ENCODE measurements at regions not wholly inside any gene's neighbourhood (a gene's known extent, or its start where the extent isn't known, plus 50 kb on each side); places are given as distances from the start of the nearest gene placed in this dataset.
"Not testable (repeated sequence)": the region's sequence is repeated elsewhere in the genome, so short reads cannot be mapped to it uniquely, and the experiment has no call there.

- DNase-seq (ENCODE audit: low read depth in 3 of 3, low spot score in 2 of 3): no peak
These were observed 131.3 kb upstream of the PPP1R26 start for GRCh38 chr9:135348076-135348787.

GRCh38 chr9:135348788-135349150, 130.8 kb upstream of the PPP1R26 start:
- DNase-seq (ENCODE audit: low read depth in 3 of 3, low spot score in 2 of 3): no peak

GRCh38 chr9:135349212-135350002, 130.2 kb upstream of the PPP1R26 start:
- DNase-seq (ENCODE audit: low read depth in 3 of 3, low spot score in 2 of 3): no peak

- no peak for DNase-seq (ENCODE audit: low read depth in 3 of 3, low spot score in 2 of 3)
These were observed 129.6 kb upstream of the PPP1R26 start for GRCh38 chr9:135350003-135350315.

- DNase-seq (ENCODE audit: low read depth in 3 of 3, low spot score in 2 of 3): no peak
These were observed 125.6 kb upstream of the PPP1R26 start for GRCh38 chr9:135353935-135354334.

GRCh38 chr9:135355521-135356011, 124.0 kb upstream of the PPP1R26 start:
- DNase-seq (ENCODE audit: low read depth in 3 of 3, low spot score in 2 of 3): no peak

GRCh38 chr9:135356021-135356420, 123.6 kb upstream of the PPP1R26 start:
- no peak for DNase-seq (ENCODE audit: low read depth in 3 of 3, low spot score in 2 of 3)

GRCh38 chr9:135356796-135357195, 122.8 kb upstream of the PPP1R26 start:
- no peak for DNase-seq (ENCODE audit: low read depth in 3 of 3, low spot score in 2 of 3)

GRCh38 chr9:135357863-135358551, 121.6 kb upstream of the PPP1R26 start:
- no peak for DNase-seq (ENCODE audit: low read depth in 3 of 3, low spot score in 2 of 3)

- DNase-seq (ENCODE audit: low read depth in 3 of 3, low spot score in 2 of 3): no peak
These were observed 121.0 kb upstream of the PPP1R26 start for GRCh38 chr9:135358552-135358940.

GRCh38 chr9:135359764-135360163, 119.8 kb upstream of the PPP1R26 start:
- DNase-seq (ENCODE audit: low read depth in 3 of 3, low spot score in 2 of 3): no peak

- DNase-seq (ENCODE audit: low read depth in 3 of 3, low spot score in 2 of 3): no peak
These were observed 119.0 kb upstream of the PPP1R26 start for GRCh38 chr9:135360617-135361016.

GRCh38 chr9:135361668-135362067, 117.9 kb upstream of the PPP1R26 start:
- DNase-seq (ENCODE audit: low read depth in 3 of 3, low spot score in 2 of 3): not testable (repeated sequence)

- no peak for DNase-seq (ENCODE audit: low read depth in 3 of 3, low spot score in 2 of 3)
These were observed 116.0 kb upstream of the PPP1R26 start for GRCh38 chr9:135363596-135363995.

GRCh38 chr9:135365013-135365768, 114.4 kb upstream of the PPP1R26 start:
- DNase-seq (ENCODE audit: low read depth in 3 of 3, low spot score in 2 of 3): no peak

- DNase-seq (ENCODE audit: low read depth in 3 of 3, low spot score in 2 of 3): no peak
These were observed 113.5 kb upstream of the PPP1R26 start for GRCh38 chr9:135366104-135366503.

- DNase-seq (ENCODE audit: low read depth in 3 of 3, low spot score in 2 of 3): no peak
These were observed 110.1 kb upstream of the PPP1R26 start for GRCh38 chr9:135369412-135369990.

- DNase-seq (ENCODE audit: low read depth in 3 of 3, low spot score in 2 of 3): no peak
These were observed 108.9 kb upstream of the PPP1R26 start for GRCh38 chr9:135370411-135371375.

- DNase-seq (ENCODE audit: low read depth in 3 of 3, low spot score in 2 of 3): no peak
These were observed 108.0 kb upstream of the PPP1R26 start for GRCh38 chr9:135371535-135371934.

All from right renal cortex interstitium (tissue), 3 donors.